ENCODE measurements at regions not wholly inside any gene's neighbourhood (a gene's known extent, or its start where the extent isn't known, plus 50 kb on each side); places are given as distances from the start of the nearest gene placed in this dataset.

DNA sequence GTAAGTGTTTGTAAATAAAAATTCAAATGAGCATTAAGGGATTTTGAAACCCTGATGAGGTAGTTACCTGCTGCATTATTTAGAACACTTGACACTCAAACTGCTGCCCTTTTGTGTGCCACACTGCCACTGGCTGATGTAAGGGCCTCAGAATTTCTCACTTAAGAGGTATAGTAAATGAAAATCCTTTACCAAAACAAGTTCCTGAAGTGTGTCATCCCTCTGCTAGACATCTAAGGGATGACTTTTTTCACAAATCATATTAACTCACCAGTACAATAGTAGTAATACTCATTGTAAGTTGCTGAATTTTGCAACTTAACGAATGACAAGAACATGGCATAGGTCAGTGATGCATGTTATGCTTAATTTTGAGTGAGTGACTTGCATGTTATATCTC is 274.9 kb upstream of the UBE2E3 start:
- TF ChIP-seq POLR2AphosphoS5 (IDR thresholded peaks at IDR 0.05; ENCODE audit: low read depth, low read length) (no peak), POLR2A (IDR thresholded peaks at IDR 0.05; ENCODE audit: low read depth, low read length) (no peak), TAF1 (IDR thresholded peaks at IDR 0.05; ENCODE audit: low read depth, low read length) (no peak), SPI1 (IDR thresholded peaks at IDR 0.05; ENCODE audit: low read depth, low read length) (no peak), PAX5 (IDR thresholded peaks at IDR 0.05; ENCODE audit: insufficient read depth, low read length, severe bottlenecking) (no peak)
